ENCODE measurements at regions not wholly inside any gene's neighbourhood (a gene's known extent, or its start where the extent isn't known, plus 50 kb on each side); places are given as distances from the start of the nearest gene placed in this dataset.

DNA sequence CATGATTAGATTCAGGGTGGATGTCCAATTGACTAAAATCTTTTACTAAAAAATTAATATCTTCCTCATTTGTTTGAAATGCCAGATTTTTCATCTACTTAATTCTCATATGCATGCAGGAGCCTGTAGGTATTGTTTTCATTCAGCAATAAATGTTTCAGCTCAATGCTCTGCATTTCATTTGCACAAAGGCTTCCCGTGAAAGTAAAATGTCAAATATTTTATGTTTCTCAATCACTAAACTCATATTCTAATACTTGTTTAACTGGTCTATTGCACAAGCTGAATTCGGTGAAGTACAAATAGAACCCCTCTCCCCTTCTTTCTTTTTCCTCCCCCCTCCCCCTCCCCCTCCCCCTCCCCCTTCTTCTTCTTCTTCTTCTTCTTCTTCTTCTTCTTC lies 175.9 kb downstream of the MCHR2 start:
- TF ChIP-seq, protein P1, sequence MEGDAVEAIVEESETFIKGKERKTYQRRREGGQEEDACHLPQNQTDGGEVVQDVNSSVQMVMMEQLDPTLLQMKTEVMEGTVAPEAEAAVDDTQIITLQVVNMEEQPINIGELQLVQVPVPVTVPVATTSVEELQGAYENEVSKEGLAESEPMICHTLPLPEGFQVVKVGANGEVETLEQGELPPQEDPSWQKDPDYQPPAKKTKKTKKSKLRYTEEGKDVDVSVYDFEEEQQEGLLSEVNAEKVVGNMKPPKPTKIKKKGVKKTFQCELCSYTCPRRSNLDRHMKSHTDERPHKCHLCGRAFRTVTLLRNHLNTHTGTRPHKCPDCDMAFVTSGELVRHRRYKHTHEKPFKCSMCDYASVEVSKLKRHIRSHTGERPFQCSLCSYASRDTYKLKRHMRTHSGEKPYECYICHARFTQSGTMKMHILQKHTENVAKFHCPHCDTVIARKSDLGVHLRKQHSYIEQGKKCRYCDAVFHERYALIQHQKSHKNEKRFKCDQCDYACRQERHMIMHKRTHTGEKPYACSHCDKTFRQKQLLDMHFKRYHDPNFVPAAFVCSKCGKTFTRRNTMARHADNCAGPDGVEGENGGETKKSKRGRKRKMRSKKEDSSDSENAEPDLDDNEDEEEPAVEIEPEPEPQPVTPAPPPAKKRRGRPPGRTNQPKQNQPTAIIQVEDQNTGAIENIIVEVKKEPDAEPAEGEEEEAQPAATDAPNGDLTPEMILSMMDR (IDR thresholded peaks at IDR 0.05; ENCODE audit: low read depth, low read length) = no peak
- TF ChIP-seq POLR2A (IDR thresholded peaks at IDR 0.05; ENCODE audit: extremely low read depth, insufficient read length) (no peak), MAX (IDR thresholded peaks at IDR 0.05; ENCODE audit: low read depth, low read length) (no peak), MYC (IDR thresholded peaks at IDR 0.05; ENCODE audit: low read depth, low read length) (no peak)

Measured in NB4 (cell line).